ENCODE measurements at regions not wholly inside any gene's neighbourhood (a gene's known extent, or its start where the extent isn't known, plus 50 kb on each side); places are given as distances from the start of the nearest gene placed in this dataset.

GRCh38 chr3:177681852-177682251 lies 484.6 kb upstream of the TBL1XR1 start:
- no peak for TF ChIP-seq CTCF (conservative IDR thresholded peaks at IDR 0.05; ENCODE audit: low read length)
- no peak for TF ChIP-seq EZH2phosphoT487 (IDR thresholded peaks at IDR 0.05; ENCODE audit: borderline replicate concordance)

Data from Loucy (cell line).